ENCODE measurements at regions not wholly inside any gene's neighbourhood (a gene's known extent, or its start where the extent isn't known, plus 50 kb on each side); places are given as distances from the start of the nearest gene placed in this dataset.
A peak's percentile ranks its signal among the peaks of the same experiment; 100 is the strongest.

GRCh38 chr16:66097751-66098150, 268.7 kb upstream of the CDH5 start:
- H3K36me3 Mint-ChIP-seq (ENCODE audit: low read depth, unreplicated experiment), result no peaks in the 10 kb centered on the region
- Histone ChIP-seq H3K4me3 (ENCODE audit: insufficient read depth, low read depth, low read length) (no peak overlapping the region), H3K9ac (ENCODE audit: low read length) (no peak overlapping the region), H4K20me1 (ENCODE audit: insufficient read depth, low read length) (no peaks in the 10 kb centered on the region), H3K36me3 (ENCODE audit: insufficient read depth, low read length) (no peaks in the 10 kb centered on the region), H3K27ac (ENCODE audit: low read depth, low read length) (no peak overlapping the region), H3K4me1 (ENCODE audit: insufficient read depth, low read length) (peaks cover 7% of the 10 kb centered on the region), H3K4me2 (ENCODE audit: low read length) (no peak overlapping the region), H3K27me3 (ENCODE audit: insufficient read depth, low read length) (no peaks in the 10 kb centered on the region), H3K79me2 (ENCODE audit: insufficient read depth, low read length) (no peaks in the 10 kb centered on the region), H2AFZ (ENCODE audit: low read depth, low read length) (no peak overlapping the region), H3K9me3 (ENCODE audit: insufficient read depth, low read depth, low read length) (no peaks in the 10 kb centered on the region)
- TF ChIP-seq CTCF (IDR thresholded peaks at IDR 0.05; ENCODE audit: insufficient read depth, low read depth, low read length) (no peak), EZH2 (IDR thresholded peaks at IDR 0.05; ENCODE audit: insufficient read depth, low read length) (no peak)
- no peak overlapping the region for H3K4me3 Mint-ChIP-seq (ENCODE audit: unreplicated experiment)
- FAIRE-seq (no peak), DNase-seq (ENCODE audit: low read depth) (peak; percentile 37)
- peaks cover 7% of the 10 kb centered on the region for H3K4me1 Mint-ChIP-seq (ENCODE audit: low read depth, unreplicated experiment)
- peaks cover 2% of the 10 kb centered on the region for H3K9me3 Mint-ChIP-seq (ENCODE audit: unreplicated experiment)
- H3K27me3 Mint-ChIP-seq (ENCODE audit: low read depth, unreplicated experiment), result peaks cover 35% of the 10 kb centered on the region
- no peak overlapping the region for H3K27ac Mint-ChIP-seq (ENCODE audit: unreplicated experiment)

- H3K9me3 Mint-ChIP-seq (ENCODE audit: unreplicated experiment), result peaks cover 5% of the 10 kb centered on the region
- no peaks in the 10 kb centered on the region for H3K79me2 ChIP-seq (ENCODE audit: insufficient read depth, low read length)
- H3K9ac ChIP-seq (ENCODE audit: low read length), result no peak overlapping the region
- H3K4me1 Mint-ChIP-seq (ENCODE audit: low read depth, unreplicated experiment), result peaks cover 7% of the 10 kb centered on the region
- peak; percentile 10 for TF ChIP-seq CTCF (IDR thresholded peaks at IDR 0.05; ENCODE audit: insufficient read depth, low read depth, low read length)
- no peak for TF ChIP-seq EZH2 (IDR thresholded peaks at IDR 0.05; ENCODE audit: insufficient read depth, low read length)
- no peak overlapping the region for H3K4me3 Mint-ChIP-seq (ENCODE audit: unreplicated experiment)
- H3K36me3 Mint-ChIP-seq (ENCODE audit: low read depth, unreplicated experiment), result no peaks in the 10 kb centered on the region
- H3K4me2 ChIP-seq (ENCODE audit: low read length), result no peak overlapping the region
- peaks cover 40% of the 10 kb centered on the region for H3K27me3 Mint-ChIP-seq (ENCODE audit: low read depth, unreplicated experiment)
- no peak overlapping the region for H3K4me3 ChIP-seq (ENCODE audit: insufficient read depth, low read depth, low read length)
- H3K4me1 ChIP-seq (ENCODE audit: insufficient read depth, low read length), result peaks cover 7% of the 10 kb centered on the region
- no peaks in the 10 kb centered on the region for H3K9me3 ChIP-seq (ENCODE audit: insufficient read depth, low read depth, low read length)
- no peak overlapping the region for H2AFZ ChIP-seq (ENCODE audit: low read depth, low read length)
- H3K36me3 ChIP-seq (ENCODE audit: insufficient read depth, low read length), result no peaks in the 10 kb centered on the region
- no peaks in the 10 kb centered on the region for H4K20me1 ChIP-seq (ENCODE audit: insufficient read depth, low read length)
- DNase-seq (ENCODE audit: low read depth) (no peak), FAIRE-seq (no peak)
- no peak overlapping the region for H3K27ac ChIP-seq (ENCODE audit: low read depth, low read length)
- no peaks in the 10 kb centered on the region for H3K27me3 ChIP-seq (ENCODE audit: insufficient read depth, low read length)
- H3K27ac Mint-ChIP-seq (ENCODE audit: unreplicated experiment), result no peak overlapping the region
These were observed 270.8 kb upstream of the CDH5 start for GRCh38 chr16:66095676-66096075.

- H3K27ac Mint-ChIP-seq (ENCODE audit: unreplicated experiment), result no peak overlapping the region
- Histone ChIP-seq H3K36me3 (ENCODE audit: insufficient read depth, low read length) (no peaks in the 10 kb centered on the region), H3K27me3 (ENCODE audit: insufficient read depth, low read length) (no peaks in the 10 kb centered on the region), H2AFZ (ENCODE audit: low read depth, low read length) (no peak overlapping the region), H3K9ac (ENCODE audit: low read length) (no peak overlapping the region), H3K4me2 (ENCODE audit: low read length) (peak overlapping the region; percentile 29), H3K4me1 (ENCODE audit: insufficient read depth, low read length) (peaks cover 7% of the 10 kb centered on the region), H3K4me3 (ENCODE audit: insufficient read depth, low read depth, low read length) (no peak overlapping the region), H4K20me1 (ENCODE audit: insufficient read depth, low read length) (no peaks in the 10 kb centered on the region), H3K79me2 (ENCODE audit: insufficient read depth, low read length) (no peaks in the 10 kb centered on the region), H3K27ac (ENCODE audit: low read depth, low read length) (no peak overlapping the region), H3K9me3 (ENCODE audit: insufficient read depth, low read depth, low read length) (no peaks in the 10 kb centered on the region)
- TF ChIP-seq CTCF (IDR thresholded peaks at IDR 0.05; ENCODE audit: insufficient read depth, low read depth, low read length) (no peak), EZH2 (IDR thresholded peaks at IDR 0.05; ENCODE audit: insufficient read depth, low read length) (no peak)
- peaks cover 39% of the 10 kb centered on the region for H3K27me3 Mint-ChIP-seq (ENCODE audit: low read depth, unreplicated experiment)
- peaks cover 6% of the 10 kb centered on the region for H3K4me1 Mint-ChIP-seq (ENCODE audit: low read depth, unreplicated experiment)
- DNase-seq (ENCODE audit: low read depth) (peak; percentile 82), FAIRE-seq (no peak)
- H3K9me3 Mint-ChIP-seq (ENCODE audit: unreplicated experiment), result peaks cover 5% of the 10 kb centered on the region
- H3K4me3 Mint-ChIP-seq (ENCODE audit: unreplicated experiment), result no peak overlapping the region
- no peaks in the 10 kb centered on the region for H3K36me3 Mint-ChIP-seq (ENCODE audit: low read depth, unreplicated experiment)
These were observed 273.3 kb upstream of the CDH5 start for GRCh38 chr16:66093191-66093590.
